Endothelial cell of umbilical vein (primary cell): ENCODE measurements at regions not wholly inside any gene's neighbourhood (a gene's known extent, or its start where the extent isn't known, plus 50 kb on each side); places are given as distances from the start of the nearest gene placed in this dataset.

Experiments used
- BruUV-seq: library from RNA; stranded (reverse); fragments of 400-500 nt; replicated peaks from 2 replicates; lab custom pipeline; 2021; lab: Mats Ljungman, UMichigan
- CTCF ChIA-PET: fragments of 300-600, 350-600 bp; sonication (Branson Sonifier 250); formaldehyde crosslinking; loops from one replicate; lab custom pipeline; 2021; ENCODE audit warnings: antibody characterized with exemption, inconsistent platforms; lab: Charles Lee
- POLR2A ChIA-PET: fragments of 300-600, 350-600 bp; sonication (Branson Sonifier 250); formaldehyde crosslinking; loops from one replicate; lab custom pipeline; 2021; ENCODE audit warnings: antibody characterized with exemption, inconsistent platforms; lab: Charles Lee
- DNase-seq: peaks from one replicate; pipeline ENCODE4 v3.0.0-alpha.2; 2011; ENCODE audit warnings: low read depth, low spot score
- FAIRE-seq: peaks from 2 replicates; lab custom pipeline; 2011; peaks lifted over from hg19 to GRCh38; lab: Jason Lieb, UNC
- H2AFZ ChIP-seq: 2 replicates; pipeline ENCODE4 v1.6.0; 2012; ENCODE audit warnings: low read depth, low read length, control low read depth, inconsistent platforms
- H3K27ac ChIP-seq: 2 replicates; pipeline ENCODE4 v1.5.1; 2011; ENCODE audit warnings: low read depth, mild to moderate bottlenecking, control low read depth, low read length, moderate library complexity; ENCODE audit not compliant: insufficient read depth
- H3K27me3 ChIP-seq, 2 experiments: 2 replicates each; pipeline versions ENCODE4 v1.6.0 to v1.6.1; 2011; ENCODE audit warnings: low read length in 2 of 2, mixed read lengths in 1 of 2; ENCODE audit not compliant: control insufficient read depth in 2 of 2, insufficient read depth in 2 of 2
- H3K36me3 ChIP-seq, 2 experiments: 2 replicates in 1 of 2; 3 replicates in 1 of 2; pipeline ENCODE4 v1.5.1; 2011; ENCODE audit warnings: low read length in 2 of 2, mild to moderate bottlenecking in 1 of 2, moderate library complexity in 1 of 2; ENCODE audit not compliant: control insufficient read depth in 2 of 2, insufficient read depth in 2 of 2; ENCODE audit errors: extremely low read depth in 1 of 2
- H3K4me1 ChIP-seq: 3 replicates; pipeline ENCODE4 v1.5.1; 2011; ENCODE audit warnings: mild to moderate bottlenecking, low read length; ENCODE audit not compliant: control insufficient read depth, insufficient read depth; ENCODE audit errors: extremely low read depth
- H3K4me2 ChIP-seq: 2 replicates; pipeline ENCODE4 v1.6.1; 2011; ENCODE audit warnings: low read length, control low read depth, mixed read lengths; ENCODE audit not compliant: insufficient read depth
- H3K4me3 ChIP-seq, 3 experiments: fragments of 200-600 bp in 1 of 3; sonication (generic), shearing (Covaris generic) in 1 of 3; replicated peaks in 1 of 3; 2 replicates each; pipeline ENCODE4 v1.5.1; 2011 to 2016; ENCODE audit warnings: control low read depth in 3 of 3, low read length in 3 of 3, mild to moderate bottlenecking in 2 of 3, inconsistent platforms in 1 of 3, low read depth in 1 of 3, moderate library complexity in 1 of 3; ENCODE audit not compliant: insufficient read depth in 1 of 3
- H3K79me2 ChIP-seq: 2 replicates; pipeline ENCODE4 v1.6.0; 2012; ENCODE audit warnings: low read length, inconsistent platforms; ENCODE audit not compliant: control insufficient read depth, insufficient read depth
- H3K9ac ChIP-seq: replicated peaks from 2 replicates; pipeline ENCODE3; 2011; ENCODE audit warnings: low read length, control low read depth; ENCODE audit not compliant: insufficient read depth; ENCODE audit errors: extremely low read depth
- H3K9me1 ChIP-seq: replicated peaks from 3 replicates; pipeline ENCODE4 v1.6.0; 2011; ENCODE audit warnings: mild to moderate bottlenecking, low read length; ENCODE audit not compliant: control insufficient read depth, insufficient read depth; ENCODE audit errors: extremely low read depth
- H3K9me3 ChIP-seq: replicated peaks from 2 replicates; pipeline ENCODE4 v1.5.1; 2012; ENCODE audit warnings: low read length, inconsistent platforms; ENCODE audit not compliant: control insufficient read depth, insufficient read depth
- H4K20me1 ChIP-seq: replicated peaks from 2 replicates; pipeline ENCODE3; 2011; ENCODE audit warnings: mild to moderate bottlenecking, low read length; ENCODE audit not compliant: control insufficient read depth, insufficient read depth; ENCODE audit errors: extremely low read depth
- CTCF ChIP-seq, 2 donors: IDR thresholded peaks; 1 replicate in 1 of 2; 2 replicates in 1 of 2; pipeline ENCODE4 v1.5.1; 2011; ENCODE audit warnings: low read length in 2 of 2, mild to moderate bottlenecking in 2 of 2, moderate library complexity in 2 of 2, control low read depth in 1 of 2, inconsistent platforms in 1 of 2, low read depth in 1 of 2; ENCODE audit not compliant: insufficient read depth in 1 of 2; ENCODE audit errors: extremely low read depth in 1 of 2
- FOS ChIP-seq: IDR thresholded peaks from 2 replicates; pipeline ENCODE4 v1.6.1; 2011; ENCODE audit warnings: mild to moderate bottlenecking, low read length, moderate library complexity, borderline replicate concordance; ENCODE audit not compliant: insufficient read depth
- JUN ChIP-seq: IDR thresholded peaks from 2 replicates; pipeline ENCODE4 v1.6.1; 2011; ENCODE audit warnings: borderline replicate concordance, low read depth; ENCODE audit not compliant: insufficient read length, insufficient read depth
- MAX ChIP-seq: IDR thresholded peaks from 2 replicates; pipeline ENCODE4 v1.6.1; 2011; ENCODE audit not compliant: insufficient read depth, insufficient read length
- MYC ChIP-seq: IDR thresholded peaks from one replicate; pipeline ENCODE4 v1.6.1; 2011; ENCODE audit warnings: mild to moderate bottlenecking, low read depth, low read length
- POLR2A ChIP-seq: IDR thresholded peaks from 2 replicates; pipeline ENCODE4 v1.6.1; 2012; ENCODE audit warnings: low read depth, mild to moderate bottlenecking, control low read depth, low read length
- dilution Hi-C: fragments of 300-500 bp; cut with MboI; formaldehyde crosslinking; loops from one replicate; pipeline ENCODE4 v1.15.0; 2019; ENCODE audit warnings: low sequenced_read_pairs; ENCODE audit not compliant: extremely low pct_ligation_motif_present
- intact Hi-C: fragments of 100-400 bp; cut with micrococcal nuclease; formaldehyde crosslinking; loops from one replicate; pipeline ENCODE4 v1.10.0; 2022

GRCh38 chr7:118755067-118755625 lies 530.6 kb downstream of the ANKRD7 start:
- Histone ChIP-seq H3K36me3 (no peaks in the 10 kb centered on the region), H2AFZ (no peak overlapping the region), H4K20me1 (no peaks in the 10 kb centered on the region), H3K4me1 (no peaks in the 10 kb centered on the region), H3K9me3 (peaks cover 5% of the 10 kb centered on the region), H3K27me3 (no peaks in the 10 kb centered on the region), H3K9ac (no peak overlapping the region), H3K9me1 (no peaks in the 10 kb centered on the region), H3K4me2 (no peak overlapping the region), H3K27ac (no peak overlapping the region), H3K79me2 (no peaks in the 10 kb centered on the region), H3K4me3 (no peak overlapping the region)
- BruUV-seq = no TSS peak
- CTCF ChIA-PET = no interaction called here
- POLR2A ChIA-PET = no interaction called here
- TF ChIP-seq CTCF (IDR thresholded peaks at IDR 0.05; ENCODE audit: extremely low read depth in 1 of 2, insufficient read depth in 1 of 2, low read depth in 1 of 2, low read length in 2 of 2) (no peak), FOS (no peak), MYC (no peak)
- intact Hi-C loops = no loop called here
- FAIRE-seq = no peak
- DNase-seq = no peak
- dilution Hi-C loops = no loop called here

- no peak overlapping the region for H3K27ac ChIP-seq
- no peaks in the 10 kb centered on the region for H3K36me3 ChIP-seq
- dilution Hi-C loops = no loop called here
- POLR2A ChIA-PET = no interaction called here
- no TSS peak for BruUV-seq
- no peaks in the 10 kb centered on the region for H4K20me1 ChIP-seq
- H3K79me2 ChIP-seq = no peaks in the 10 kb centered on the region
- no peak overlapping the region for H3K4me2 ChIP-seq
- no peak overlapping the region for H3K4me3 ChIP-seq
- FAIRE-seq (no peak), DNase-seq (no peak)
- no peaks in the 10 kb centered on the region for H3K27me3 ChIP-seq
- H3K9me1 ChIP-seq = no peaks in the 10 kb centered on the region
- TF ChIP-seq CTCF (IDR thresholded peaks at IDR 0.05; ENCODE audit: extremely low read depth in 1 of 2, insufficient read depth in 1 of 2, low read depth in 1 of 2, low read length in 2 of 2) = no peak
- no peak for TF ChIP-seq MYC
- no peak for TF ChIP-seq MAX
- no peak for TF ChIP-seq JUN
- TF ChIP-seq POLR2A = no peak
- H3K9me3 ChIP-seq = peaks cover 4% of the 10 kb centered on the region
- intact Hi-C loops = no loop called here
- no peaks in the 10 kb centered on the region for H3K4me1 ChIP-seq
- H3K9ac ChIP-seq = no peak overlapping the region
- no peak overlapping the region for H2AFZ ChIP-seq
- CTCF ChIA-PET = no interaction called here
These were observed 532.6 kb downstream of the ANKRD7 start for GRCh38 chr7:118757066-118757465.
